Fibroblast of lung (primary cell): ENCODE measurements at regions not wholly inside any gene's neighbourhood (a gene's known extent, or its start where the extent isn't known, plus 50 kb on each side); places are given as distances from the start of the nearest gene placed in this dataset.

Experiments used
- CTCF ChIP-seq, 2 donors: IDR thresholded peaks in 1 of 2; conservative IDR thresholded peaks in 1 of 2; 1 replicate in 1 of 2; 2 replicates in 1 of 2; pipeline ENCODE4 v1.5.1; 2011 to 2012; ENCODE audit warnings: low read length in 2 of 2, control low read depth in 1 of 2, inconsistent platforms in 1 of 2, low read depth in 1 of 2, mild to moderate bottlenecking in 1 of 2
- EZH2 ChIP-seq: IDR thresholded peaks from 2 replicates; pipeline ENCODE4 v1.5.1; 2012; ENCODE audit warnings: low read length, control low read depth, mild to moderate bottlenecking; ENCODE audit errors: missing control alignments

DNA sequence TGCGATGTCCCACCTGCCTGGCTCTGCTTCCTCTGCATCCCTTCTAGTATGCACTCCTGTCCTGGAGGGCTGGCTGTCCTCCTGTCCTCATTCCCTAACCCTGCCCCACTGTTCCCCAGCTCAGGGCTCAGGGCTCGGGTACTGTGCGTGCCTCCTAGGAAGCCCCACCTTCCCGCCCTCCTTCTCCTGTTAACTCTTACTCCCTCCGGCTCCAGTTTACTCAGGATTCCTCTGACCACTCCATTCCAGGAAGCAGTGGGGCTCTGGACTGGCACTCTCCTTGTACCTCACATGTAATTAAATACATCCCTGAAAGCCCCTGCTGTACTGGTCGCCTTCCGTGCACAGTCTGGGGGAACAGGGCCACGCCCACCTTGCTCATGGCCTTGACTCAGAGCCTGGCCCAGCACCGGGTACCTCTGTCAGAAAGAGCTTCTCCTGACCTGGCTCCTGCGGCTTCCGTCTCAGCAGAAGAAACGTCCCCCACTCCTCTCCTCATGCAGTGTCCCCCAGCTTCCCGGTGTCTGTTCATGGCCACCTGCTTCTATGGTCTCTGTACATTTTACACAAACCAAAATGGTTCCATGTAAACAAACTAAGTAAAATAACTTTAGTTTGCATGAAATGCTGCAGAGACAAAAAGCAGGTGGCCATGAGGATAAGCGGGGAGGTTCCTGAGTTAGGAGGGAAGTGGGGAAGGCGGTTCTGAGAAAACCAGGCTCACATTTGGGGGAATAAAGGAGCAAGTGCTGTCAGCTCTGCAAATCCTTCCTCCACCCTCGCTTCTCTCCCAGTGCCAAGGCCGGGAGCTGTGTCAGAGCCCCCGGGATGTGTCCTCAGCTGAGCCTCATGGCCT, 445.9 kb downstream of the BRD1 start:
- TF ChIP-seq CTCF (conservative IDR thresholded peaks at IDR 0.05 in 1 of 2, IDR thresholded peaks at IDR 0.05 in 1 of 2; ENCODE audit: low read depth in 1 of 2, low read length in 2 of 2) (no peak), EZH2 (no peak)
